ENCODE measurements at regions not wholly inside any gene's neighbourhood (a gene's known extent, or its start where the extent isn't known, plus 50 kb on each side); places are given as distances from the start of the nearest gene placed in this dataset.

DNA sequence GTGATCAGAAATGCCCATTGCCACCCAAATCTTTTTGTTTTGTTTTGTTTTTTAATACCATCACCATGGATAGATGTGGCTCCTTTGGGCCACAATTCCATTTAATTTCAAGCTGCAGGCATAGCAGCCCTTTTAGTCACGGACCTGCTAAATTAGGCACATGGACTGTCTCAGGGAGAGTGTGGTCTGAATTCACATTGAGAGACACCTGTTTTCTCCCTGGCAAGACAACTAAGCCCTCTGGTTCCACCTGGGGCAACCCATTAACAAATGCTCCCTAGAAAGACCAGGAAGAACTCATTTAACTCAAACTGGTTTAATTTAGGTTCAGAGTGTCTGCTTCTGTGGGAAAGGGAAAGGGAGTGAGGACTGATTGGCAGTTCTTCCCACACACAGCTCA, 88.2 kb upstream of the ANKRD1 start:
- H3K9me3 Mint-ChIP-seq (ENCODE audit: unreplicated experiment) = peaks cover 9% of the 10 kb centered on the region

DNA sequence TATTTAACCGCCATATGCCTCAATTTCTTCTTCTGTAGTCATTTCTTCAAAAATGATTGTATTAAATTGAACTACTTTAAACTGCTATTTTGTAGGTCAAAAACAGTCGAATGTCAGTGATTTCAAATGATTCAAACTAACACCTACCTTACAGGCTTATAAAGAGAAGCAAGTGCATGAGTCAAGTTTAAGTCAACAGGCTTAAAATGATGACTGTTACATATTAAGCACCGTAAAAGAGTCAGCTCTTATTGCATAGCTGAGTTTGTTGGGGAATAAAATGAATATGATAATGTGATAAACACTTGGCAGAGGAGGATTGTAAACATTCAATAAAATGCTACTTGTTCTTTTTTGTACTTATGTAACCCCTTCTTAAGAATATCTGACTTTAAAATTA, 90.1 kb upstream of the ANKRD1 start:
- Mint-ChIP-seq H3K27me3 (ENCODE audit: unreplicated experiment) (no peaks in the 10 kb centered on the region), H3K9me3 (ENCODE audit: unreplicated experiment) (peaks cover 9% of the 10 kb centered on the region), H3K4me3 (ENCODE audit: unreplicated experiment) (no peak overlapping the region), H3K27ac (ENCODE audit: unreplicated experiment) (no peak overlapping the region), H3K4me1 (ENCODE audit: unreplicated experiment) (peaks cover 15% of the 10 kb centered on the region), H3K36me3 (ENCODE audit: unreplicated experiment) (no peaks in the 10 kb centered on the region)
- TF ChIP-seq, protein P1, sequence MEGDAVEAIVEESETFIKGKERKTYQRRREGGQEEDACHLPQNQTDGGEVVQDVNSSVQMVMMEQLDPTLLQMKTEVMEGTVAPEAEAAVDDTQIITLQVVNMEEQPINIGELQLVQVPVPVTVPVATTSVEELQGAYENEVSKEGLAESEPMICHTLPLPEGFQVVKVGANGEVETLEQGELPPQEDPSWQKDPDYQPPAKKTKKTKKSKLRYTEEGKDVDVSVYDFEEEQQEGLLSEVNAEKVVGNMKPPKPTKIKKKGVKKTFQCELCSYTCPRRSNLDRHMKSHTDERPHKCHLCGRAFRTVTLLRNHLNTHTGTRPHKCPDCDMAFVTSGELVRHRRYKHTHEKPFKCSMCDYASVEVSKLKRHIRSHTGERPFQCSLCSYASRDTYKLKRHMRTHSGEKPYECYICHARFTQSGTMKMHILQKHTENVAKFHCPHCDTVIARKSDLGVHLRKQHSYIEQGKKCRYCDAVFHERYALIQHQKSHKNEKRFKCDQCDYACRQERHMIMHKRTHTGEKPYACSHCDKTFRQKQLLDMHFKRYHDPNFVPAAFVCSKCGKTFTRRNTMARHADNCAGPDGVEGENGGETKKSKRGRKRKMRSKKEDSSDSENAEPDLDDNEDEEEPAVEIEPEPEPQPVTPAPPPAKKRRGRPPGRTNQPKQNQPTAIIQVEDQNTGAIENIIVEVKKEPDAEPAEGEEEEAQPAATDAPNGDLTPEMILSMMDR (IDR thresholded peaks at IDR 0.05) = no peak
- no peak for DNase-seq (ENCODE audit: extremely low spot score, unreplicated experiment)

More for the DNA sequence above, 88.2 kb upstream of the ANKRD1 start:
- no peak overlapping the region for H3K4me3 Mint-ChIP-seq (ENCODE audit: unreplicated experiment)
- no peak for DNase-seq (ENCODE audit: extremely low spot score, unreplicated experiment)
- TF ChIP-seq, protein P1 (IDR thresholded peaks at IDR 0.05) = no peak
- H3K27me3 Mint-ChIP-seq (ENCODE audit: unreplicated experiment) = no peaks in the 10 kb centered on the region
- H3K27ac Mint-ChIP-seq (ENCODE audit: unreplicated experiment) = no peak overlapping the region
- no peaks in the 10 kb centered on the region for H3K36me3 Mint-ChIP-seq (ENCODE audit: unreplicated experiment)
- H3K4me1 Mint-ChIP-seq (ENCODE audit: unreplicated experiment) = peaks cover 10% of the 10 kb centered on the region

- H3K36me3 Mint-ChIP-seq (ENCODE audit: unreplicated experiment) = no peaks in the 10 kb centered on the region
- no peak for DNase-seq (ENCODE audit: extremely low spot score, unreplicated experiment)
- no peak overlapping the region for H3K27ac Mint-ChIP-seq (ENCODE audit: unreplicated experiment)
- peaks cover 9% of the 10 kb centered on the region for H3K9me3 Mint-ChIP-seq (ENCODE audit: unreplicated experiment)
- no peak overlapping the region for H3K4me3 Mint-ChIP-seq (ENCODE audit: unreplicated experiment)
- H3K4me1 Mint-ChIP-seq (ENCODE audit: unreplicated experiment) = peaks cover 15% of the 10 kb centered on the region
- H3K27me3 Mint-ChIP-seq (ENCODE audit: unreplicated experiment) = no peaks in the 10 kb centered on the region
- TF ChIP-seq, protein P1 (IDR thresholded peaks at IDR 0.05) = no peak
Measured at GRCh38 chr10:91012502-91012901, 91.6 kb upstream of the ANKRD1 start.

- TF ChIP-seq, protein P1 (IDR thresholded peaks at IDR 0.05) = no peak
- no peak overlapping the region for H3K4me3 Mint-ChIP-seq (ENCODE audit: unreplicated experiment)
- no peaks in the 10 kb centered on the region for H3K36me3 Mint-ChIP-seq (ENCODE audit: unreplicated experiment)
- no peak for DNase-seq (ENCODE audit: extremely low spot score, unreplicated experiment)
- H3K9me3 Mint-ChIP-seq (ENCODE audit: unreplicated experiment) = peaks cover 9% of the 10 kb centered on the region
- peaks cover 15% of the 10 kb centered on the region for H3K4me1 Mint-ChIP-seq (ENCODE audit: unreplicated experiment)
- H3K27ac Mint-ChIP-seq (ENCODE audit: unreplicated experiment) = no peak overlapping the region
- H3K27me3 Mint-ChIP-seq (ENCODE audit: unreplicated experiment) = no peaks in the 10 kb centered on the region
Measured at GRCh38 chr10:91013985-91014384, 93.1 kb upstream of the ANKRD1 start.

GRCh38 chr10:91017198-91017597, 96.3 kb upstream of the ANKRD1 start:
- H3K4me1 Mint-ChIP-seq (ENCODE audit: unreplicated experiment) = peaks cover 15% of the 10 kb centered on the region
- no peak overlapping the region for H3K27ac Mint-ChIP-seq (ENCODE audit: unreplicated experiment)
- no peak for DNase-seq (ENCODE audit: extremely low spot score, unreplicated experiment)
- H3K27me3 Mint-ChIP-seq (ENCODE audit: unreplicated experiment) = no peaks in the 10 kb centered on the region
- no peaks in the 10 kb centered on the region for H3K36me3 Mint-ChIP-seq (ENCODE audit: unreplicated experiment)
- H3K4me3 Mint-ChIP-seq (ENCODE audit: unreplicated experiment) = no peak overlapping the region
- H3K9me3 Mint-ChIP-seq (ENCODE audit: unreplicated experiment) = peaks cover 3% of the 10 kb centered on the region
- TF ChIP-seq, protein P1 (IDR thresholded peaks at IDR 0.05) = no peak

All from osteocyte (in vitro differentiated cells).